ENCODE measurements at regions not wholly inside any gene's neighbourhood (a gene's known extent, or its start where the extent isn't known, plus 50 kb on each side); places are given as distances from the start of the nearest gene placed in this dataset.

- TF ChIP-seq CTCF (conservative IDR thresholded peaks at IDR 0.05; ENCODE audit: low read depth, low read length) (no peak), EZH2 (IDR thresholded peaks at IDR 0.05; ENCODE audit: borderline replicate concordance, low read depth, low read length, poor library complexity, severe bottlenecking) (no peak)
Measured at GRCh38 chr13:50188696-50189095, 173.5 kb downstream of the KCNRG start.
